Stimulated activated CD4-positive, alpha-beta T cell treated with anti-CD3 and anti-CD28 coated beads, Interleukin-15, amount 100 ng/mL, for 24 hours (primary cell): ENCODE measurements at regions not wholly inside any gene's neighbourhood (a gene's known extent, or its start where the extent isn't known, plus 50 kb on each side); places are given as distances from the start of the nearest gene placed in this dataset.

Experiments
- DNase-seq: peaks from one replicate; pipeline ENCODE4 v3.0.0-alpha.2; 2020

GRCh38 chr6:167759206-167759605 is 67.5 kb upstream of the AFDN start:
- DNase-seq: no peak

- DNase-seq: no peak
Observed at GRCh38 chr6:167759912-167760311, 66.8 kb upstream of the AFDN start.

- no peak for DNase-seq
Observed at GRCh38 chr6:167760979-167761793, 65.5 kb upstream of the AFDN start.

GRCh38 chr6:167761794-167762258 is 64.9 kb upstream of the AFDN start:
- no peak for DNase-seq

GRCh38 chr6:167762259-167762962 is 64.3 kb upstream of the AFDN start:
- no peak for DNase-seq

GRCh38 chr6:167763056-167763944 is 63.4 kb upstream of the AFDN start:
- no peak for DNase-seq

GRCh38 chr6:167764215-167764614 is 62.5 kb upstream of the AFDN start:
- DNase-seq: no peak

- DNase-seq: no peak
Observed at GRCh38 chr6:167764713-167765479, 61.8 kb upstream of the AFDN start.

- no peak for DNase-seq
Observed at GRCh38 chr6:167766986-167767714, 59.6 kb upstream of the AFDN start.

- no peak for DNase-seq
Observed at GRCh38 chr6:167767715-167768107, 59.0 kb upstream of the AFDN start.

GRCh38 chr6:167768471-167769215 is 58.1 kb upstream of the AFDN start:
- DNase-seq: no peak

GRCh38 chr6:167769408-167770190 is 57.1 kb upstream of the AFDN start:
- no peak for DNase-seq

- DNase-seq: no peak
Observed at GRCh38 chr6:167770291-167770955, 56.3 kb upstream of the AFDN start.

- no peak for DNase-seq
Observed at GRCh38 chr6:167774881-167775280, 51.8 kb upstream of the AFDN start.

GRCh38 chr6:167776906-167777627 is 49.6 kb upstream of the AFDN start:
- DNase-seq: no peak
